ENCODE measurements at regions not wholly inside any gene's neighbourhood (a gene's known extent, or its start where the extent isn't known, plus 50 kb on each side); places are given as distances from the start of the nearest gene placed in this dataset.

DNA sequence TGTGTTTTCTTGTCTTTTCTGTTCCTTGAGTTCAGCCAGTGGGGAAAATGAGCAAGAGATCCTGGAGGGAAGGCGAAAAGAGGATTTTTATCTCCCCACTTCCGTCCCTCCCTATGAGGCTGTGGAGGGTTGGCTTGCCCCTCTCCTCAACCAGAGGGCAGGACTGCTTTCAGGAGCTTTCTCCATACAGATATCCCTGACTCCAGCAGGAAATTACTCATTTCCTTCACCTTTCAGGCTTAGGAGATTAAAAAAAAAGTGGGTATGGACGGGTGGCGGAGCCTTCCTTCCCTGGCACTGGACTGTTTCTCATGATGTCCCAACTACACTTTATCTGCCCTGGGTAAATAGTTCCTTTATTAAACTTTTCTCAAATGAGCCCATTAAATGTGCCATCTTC lies 241.2 kb downstream of the FRK start:
- no peaks in the 10 kb centered on the region for H3K36me3 ChIP-seq
- no peaks in the 10 kb centered on the region for H3K9me3 ChIP-seq (ENCODE audit: severe bottlenecking)
- no peaks in the 10 kb centered on the region for H3K27me3 ChIP-seq (ENCODE audit: insufficient read depth, low read depth, severe bottlenecking)
- TF ChIP-seq, protein P1, sequence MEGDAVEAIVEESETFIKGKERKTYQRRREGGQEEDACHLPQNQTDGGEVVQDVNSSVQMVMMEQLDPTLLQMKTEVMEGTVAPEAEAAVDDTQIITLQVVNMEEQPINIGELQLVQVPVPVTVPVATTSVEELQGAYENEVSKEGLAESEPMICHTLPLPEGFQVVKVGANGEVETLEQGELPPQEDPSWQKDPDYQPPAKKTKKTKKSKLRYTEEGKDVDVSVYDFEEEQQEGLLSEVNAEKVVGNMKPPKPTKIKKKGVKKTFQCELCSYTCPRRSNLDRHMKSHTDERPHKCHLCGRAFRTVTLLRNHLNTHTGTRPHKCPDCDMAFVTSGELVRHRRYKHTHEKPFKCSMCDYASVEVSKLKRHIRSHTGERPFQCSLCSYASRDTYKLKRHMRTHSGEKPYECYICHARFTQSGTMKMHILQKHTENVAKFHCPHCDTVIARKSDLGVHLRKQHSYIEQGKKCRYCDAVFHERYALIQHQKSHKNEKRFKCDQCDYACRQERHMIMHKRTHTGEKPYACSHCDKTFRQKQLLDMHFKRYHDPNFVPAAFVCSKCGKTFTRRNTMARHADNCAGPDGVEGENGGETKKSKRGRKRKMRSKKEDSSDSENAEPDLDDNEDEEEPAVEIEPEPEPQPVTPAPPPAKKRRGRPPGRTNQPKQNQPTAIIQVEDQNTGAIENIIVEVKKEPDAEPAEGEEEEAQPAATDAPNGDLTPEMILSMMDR (IDR thresholded peaks at IDR 0.05; ENCODE audit: low read depth, low read length) = no peak
- no peak overlapping the region for H3K27ac ChIP-seq
- no peak overlapping the region for H3K4me3 ChIP-seq (ENCODE audit: low read depth, low read length)
- no peak for DNase-seq

DNA sequence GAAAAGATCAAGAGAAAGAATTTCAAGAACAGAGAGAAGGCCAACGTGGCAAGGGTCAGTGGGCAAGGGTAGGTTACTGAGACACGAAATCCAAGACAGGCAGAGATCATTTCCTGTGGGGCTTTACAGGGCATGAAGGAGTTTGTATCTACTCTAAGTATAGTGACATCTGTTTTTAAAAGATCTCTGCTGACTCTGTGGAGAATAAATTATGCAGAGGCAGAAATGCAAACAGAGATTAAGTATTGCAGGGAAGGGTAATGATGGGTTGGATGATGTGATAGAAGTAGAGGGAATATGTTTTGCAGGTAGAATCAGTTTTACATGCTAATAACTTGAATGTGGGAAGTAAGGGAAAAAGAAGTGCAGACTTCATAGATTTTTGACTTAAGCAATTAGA lies 243.5 kb downstream of the FRK start:
- H3K27ac ChIP-seq = no peak overlapping the region
- H3K4me3 ChIP-seq (ENCODE audit: low read depth, low read length) = no peak overlapping the region
- TF ChIP-seq, protein P1 (IDR thresholded peaks at IDR 0.05; ENCODE audit: low read depth, low read length) = no peak
- no peaks in the 10 kb centered on the region for H3K27me3 ChIP-seq (ENCODE audit: insufficient read depth, low read depth, severe bottlenecking)
- DNase-seq = no peak
- H3K9me3 ChIP-seq (ENCODE audit: severe bottlenecking) = no peaks in the 10 kb centered on the region
- H3K36me3 ChIP-seq = no peaks in the 10 kb centered on the region

DNA sequence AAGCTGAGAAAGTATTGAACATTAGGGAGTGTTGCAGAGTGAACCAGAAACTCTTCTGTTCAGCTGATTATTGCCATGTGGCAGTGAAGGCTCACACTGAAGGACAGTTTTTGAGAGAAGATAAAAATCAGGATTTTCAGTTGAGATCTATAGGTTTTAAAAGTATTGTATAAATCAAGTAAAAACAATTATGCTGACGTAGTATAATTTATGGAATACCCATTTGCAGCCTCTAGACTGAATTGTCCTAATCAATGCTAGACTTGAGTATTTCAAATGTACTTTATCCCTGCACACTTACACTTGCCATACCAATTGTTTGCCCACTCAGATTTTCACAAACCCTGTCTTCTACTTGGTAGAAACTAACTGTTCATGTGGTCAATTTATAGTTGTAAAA lies 245.8 kb downstream of the FRK start:
- Histone ChIP-seq H3K4me3 (ENCODE audit: low read depth, low read length) (no peak overlapping the region), H3K27ac (no peak overlapping the region), H3K27me3 (ENCODE audit: insufficient read depth, low read depth, severe bottlenecking) (no peaks in the 10 kb centered on the region), H3K36me3 (no peaks in the 10 kb centered on the region), H3K9me3 (ENCODE audit: severe bottlenecking) (no peaks in the 10 kb centered on the region)
- DNase-seq = no peak
- TF ChIP-seq, protein P1 (IDR thresholded peaks at IDR 0.05; ENCODE audit: low read depth, low read length) = no peak

DNA sequence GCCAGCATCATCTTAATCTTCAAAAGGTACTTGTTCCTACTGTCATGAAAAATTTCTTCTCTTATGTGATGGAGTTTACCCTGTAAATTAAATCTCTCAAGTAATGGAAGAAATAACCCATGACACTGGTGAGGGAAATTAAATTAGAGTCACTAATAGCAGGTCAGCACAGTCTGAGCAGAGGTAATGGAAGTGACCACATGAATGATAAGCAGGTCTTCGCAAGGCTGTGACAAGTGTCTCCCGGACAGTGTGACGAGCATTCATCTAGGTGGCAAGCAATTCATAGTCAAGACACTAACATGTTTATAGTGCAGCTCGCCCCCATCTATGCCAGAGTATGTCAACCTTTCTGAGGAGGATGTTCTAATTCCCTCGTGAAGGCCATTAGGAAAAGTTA lies 249.2 kb downstream of the FRK start:
- H3K27me3 ChIP-seq (ENCODE audit: insufficient read depth, low read depth, severe bottlenecking) = no peaks in the 10 kb centered on the region

DNA sequence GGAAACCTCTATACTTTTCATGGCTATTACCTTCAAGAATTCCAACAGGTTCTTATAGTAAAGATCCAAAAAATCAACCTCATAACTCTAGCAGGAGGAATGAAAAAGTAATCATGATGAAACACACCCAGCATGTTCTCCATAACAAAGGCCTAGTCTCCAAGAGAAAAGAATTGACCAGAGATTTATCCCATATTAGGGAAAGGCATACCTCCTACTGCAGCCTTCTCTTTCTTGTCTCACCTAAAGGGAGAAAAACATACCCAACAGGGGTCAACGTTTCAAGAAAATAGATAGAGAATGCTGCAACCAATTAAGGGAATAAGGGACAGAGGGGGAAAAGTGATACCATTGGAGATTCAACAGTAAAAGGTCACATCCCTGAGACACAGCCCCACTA lies 262.5 kb downstream of the FRK start:
- H3K27ac ChIP-seq = no peak overlapping the region
- no peaks in the 10 kb centered on the region for H3K9me3 ChIP-seq (ENCODE audit: severe bottlenecking)
- TF ChIP-seq, protein P1 (IDR thresholded peaks at IDR 0.05; ENCODE audit: low read depth, low read length) = no peak
- H3K4me3 ChIP-seq (ENCODE audit: low read depth, low read length) = no peak overlapping the region
- H3K27me3 ChIP-seq (ENCODE audit: insufficient read depth, low read depth, severe bottlenecking) = no peaks in the 10 kb centered on the region
- no peaks in the 10 kb centered on the region for H3K36me3 ChIP-seq
- DNase-seq = no peak

More for the DNA sequence above, 249.2 kb downstream of the FRK start:
- H3K4me3 ChIP-seq (ENCODE audit: low read depth, low read length) = no peak overlapping the region
- DNase-seq = no peak
- no peaks in the 10 kb centered on the region for H3K9me3 ChIP-seq (ENCODE audit: severe bottlenecking)
- TF ChIP-seq, protein P1 (IDR thresholded peaks at IDR 0.05; ENCODE audit: low read depth, low read length) = no peak
- H3K36me3 ChIP-seq = no peaks in the 10 kb centered on the region
- H3K27ac ChIP-seq = no peak overlapping the region

DNA sequence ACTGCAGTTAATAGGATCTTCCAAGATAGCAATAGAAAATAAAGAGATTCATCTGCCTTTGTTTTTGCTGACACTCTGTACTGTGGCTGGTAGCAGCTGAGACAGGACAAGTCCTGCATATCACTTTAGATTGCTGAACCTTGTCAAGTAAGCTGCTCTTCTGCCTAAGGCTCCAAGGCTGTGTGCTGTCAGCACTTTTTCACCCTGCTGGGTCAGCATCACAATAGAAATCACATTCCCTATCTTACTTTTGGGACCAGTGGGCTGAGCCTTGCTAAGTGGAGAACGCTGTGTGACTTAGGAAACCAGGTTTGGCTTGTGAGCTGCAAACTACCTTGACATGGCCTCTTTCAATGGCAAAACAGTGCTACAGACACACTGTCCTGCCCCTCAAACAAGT lies 263.9 kb downstream of the FRK start:
- TF ChIP-seq, protein P1 (IDR thresholded peaks at IDR 0.05; ENCODE audit: low read depth, low read length) = no peak
- H3K4me3 ChIP-seq (ENCODE audit: low read depth, low read length) = no peak overlapping the region
- no peak overlapping the region for H3K27ac ChIP-seq
- no peaks in the 10 kb centered on the region for H3K36me3 ChIP-seq
- no peaks in the 10 kb centered on the region for H3K27me3 ChIP-seq (ENCODE audit: insufficient read depth, low read depth, severe bottlenecking)
- H3K9me3 ChIP-seq (ENCODE audit: severe bottlenecking) = no peaks in the 10 kb centered on the region
- DNase-seq = no peak

Data from WERI-Rb-1 (cell line).